H1 (cell line): ENCODE measurements at regions not wholly inside any gene's neighbourhood (a gene's known extent, or its start where the extent isn't known, plus 50 kb on each side); places are given as distances from the start of the nearest gene placed in this dataset.
A peak's percentile ranks its signal among the peaks of the same experiment; 100 is the strongest.

Experiments
- CTCF ChIA-PET: fragments of 300-600 bp; sonication (Branson Sonifier 250); formaldehyde crosslinking; loops from one replicate; lab custom pipeline; 2021; ENCODE audit not compliant: partially characterized antibody; lab: Charles Lee
- POLR2A ChIA-PET: fragments of 300-600 bp; sonication (Branson Sonifier 250); formaldehyde crosslinking; loops from one replicate; lab custom pipeline; 2021; ENCODE audit warnings: inconsistent platforms; ENCODE audit not compliant: partially characterized antibody; lab: Charles Lee
- DNase-seq, 2 experiments: peaks; one replicate each; pipeline versions ENCODE4 v3.0.0 to v3.0.0-alpha.2; 2010 to 2022; ENCODE audit warnings: low spot score in 2 of 2, low read depth in 1 of 2, mixed read lengths in 1 of 2
- FAIRE-seq: peaks from 2 replicates; lab custom pipeline; 2011; peaks lifted over from hg19 to GRCh38; lab: Jason Lieb, UNC
- H2AFZ ChIP-seq: 2 replicates; pipeline ENCODE4 v1.8.1; 2012; ENCODE audit warnings: low read length, inconsistent platforms
- H2AK5ac ChIP-seq: 2 replicates; pipeline ENCODE4 v1.6.1; 2013; ENCODE audit warnings: low read depth, low read length
- H2BK120ac ChIP-seq: replicated peaks from 2 replicates; pipeline ENCODE3; 2013; ENCODE audit warnings: low read depth, low read length, inconsistent platforms
- H2BK12ac ChIP-seq: 2 replicates; pipeline ENCODE4 v1.6.1; 2013; ENCODE audit warnings: low read depth, low read length
- H2BK15ac ChIP-seq: 2 replicates; pipeline ENCODE4 v1.6.1; 2013; ENCODE audit warnings: low read length
- H2BK20ac ChIP-seq: 2 replicates; pipeline ENCODE4 v1.6.1; 2013; ENCODE audit warnings: low read length
- H2BK5ac ChIP-seq: 2 replicates; pipeline ENCODE4 v1.6.1; 2013; ENCODE audit warnings: low read depth, low read length
- H3K14ac ChIP-seq: 2 replicates; pipeline ENCODE4 v1.6.1; 2013; ENCODE audit warnings: inconsistent platforms; ENCODE audit not compliant: insufficient read length
- H3K18ac ChIP-seq: 2 replicates; pipeline ENCODE4 v1.6.1; 2013; ENCODE audit warnings: low read length; ENCODE audit errors: extremely low read depth
- H3K23ac ChIP-seq: 2 replicates; pipeline ENCODE4 v1.6.1; 2013; ENCODE audit warnings: inconsistent platforms; ENCODE audit not compliant: insufficient read length
- H3K23me2 ChIP-seq: 2 replicates; pipeline ENCODE4 v1.6.1; 2013; ENCODE audit warnings: low read depth, low read length
- H3K27ac ChIP-seq: 2 replicates; pipeline ENCODE4 v1.6.1; 2011; ENCODE audit warnings: low read depth, low read length, inconsistent platforms
- H3K27me3 ChIP-seq, 4 experiments: replicated peaks in 1 of 4; 1 replicate in 1 of 4; 2 replicates in 3 of 4; pipeline versions ENCODE4 v1.6.1 to v1.8.1; 2011 to 2013; ENCODE audit warnings: low read length in 3 of 4, mild to moderate bottlenecking in 3 of 4, inconsistent platforms in 2 of 4, mixed read lengths in 2 of 4, moderate library complexity in 1 of 4; ENCODE audit not compliant: control insufficient read depth in 3 of 4, insufficient read depth in 3 of 4; ENCODE audit errors: extremely low read depth in 1 of 4
- H3K36me3 ChIP-seq, 4 experiments: 2 replicates each; pipeline versions ENCODE4 v1.6.1 to v1.8.1; 2011 to 2013; ENCODE audit warnings: mild to moderate bottlenecking in 4 of 4, low read length in 3 of 4, moderate library complexity in 2 of 4, control low read depth in 1 of 4, inconsistent platforms in 1 of 4; ENCODE audit not compliant: insufficient read depth in 4 of 4, control insufficient read depth in 2 of 4
- H3K4ac ChIP-seq: replicated peaks from 2 replicates; pipeline ENCODE3; 2013; ENCODE audit warnings: low read length, low read depth, mixed read lengths, inconsistent platforms; ENCODE audit not compliant: insufficient read length
- H3K4me1 ChIP-seq, 4 experiments: replicated peaks in 1 of 4; 1 replicate in 1 of 4; 2 replicates in 3 of 4; pipeline versions ENCODE4 v1.6.1 to v1.8.1; 2011 to 2013; ENCODE audit warnings: low read length in 3 of 4, inconsistent platforms in 2 of 4, mixed read lengths in 1 of 4; ENCODE audit not compliant: insufficient read depth in 4 of 4, control insufficient read depth in 3 of 4
- H3K4me2 ChIP-seq, 2 experiments: 2 replicates each; pipeline versions ENCODE4 v1.6.1 to v1.8.1; 2011 to 2013; ENCODE audit warnings: low read depth in 2 of 2, low read length in 2 of 2, control low read depth in 1 of 2, inconsistent platforms in 1 of 2, mild to moderate bottlenecking in 1 of 2; ENCODE audit not compliant: insufficient read depth in 1 of 2
- H3K4me3 ChIP-seq, 4 experiments: fragments of 200-600, 300-600 bp in 1 of 4; sonication (generic), shearing (Covaris generic), sonication (Bioruptor Twin) in 1 of 4; 2 replicates each; pipeline versions ENCODE4 v1.5.1 to v1.8.1; 2011 to 2016; ENCODE audit warnings: low read length in 4 of 4, low read depth in 3 of 4, control low read depth in 2 of 4, inconsistent platforms in 2 of 4, mild to moderate bottlenecking in 2 of 4, mixed read lengths in 1 of 4, moderate library complexity in 1 of 4; ENCODE audit not compliant: insufficient read depth in 2 of 4; ENCODE audit errors: extremely low read depth in 1 of 4
- H3K56ac ChIP-seq: replicated peaks from 2 replicates; pipeline ENCODE3; 2013; ENCODE audit warnings: low read depth, mild to moderate bottlenecking, mixed read lengths, low read length, inconsistent platforms; ENCODE audit not compliant: insufficient read length
- H3K79me1 ChIP-seq: 2 replicates; pipeline ENCODE4 v1.6.1; 2013; ENCODE audit warnings: low read depth, low read length, control low read depth
- H3K79me2 ChIP-seq, 2 experiments: 2 replicates each; pipeline versions ENCODE4 v1.6.1 to v1.8.1; 2012 to 2013; ENCODE audit warnings: low read length in 2 of 2, mild to moderate bottlenecking in 2 of 2, inconsistent platforms in 1 of 2; ENCODE audit not compliant: insufficient read depth in 2 of 2, control insufficient read depth in 1 of 2
- H3K9ac ChIP-seq, 4 experiments: replicated peaks in 1 of 4; 1 replicate in 1 of 4; 2 replicates in 3 of 4; pipeline versions ENCODE4 v1.6.1 to v1.8.1; 2011 to 2013; ENCODE audit warnings: low read depth in 3 of 4, low read length in 3 of 4, control low read depth in 2 of 4, mild to moderate bottlenecking in 2 of 4, moderate library complexity in 2 of 4, inconsistent platforms in 1 of 4; ENCODE audit errors: extremely low read depth in 1 of 4
- H3K9me3 ChIP-seq, 2 experiments: 2 replicates each; pipeline versions ENCODE4 v1.6.1 to v1.8.1; 2012 to 2013; ENCODE audit warnings: mild to moderate bottlenecking in 2 of 2, moderate library complexity in 2 of 2, control low read depth in 1 of 2, inconsistent platforms in 1 of 2, low read depth in 1 of 2, low read length in 1 of 2, mixed read lengths in 1 of 2; ENCODE audit not compliant: insufficient read depth in 2 of 2
- H4K20me1 ChIP-seq, 2 experiments: replicated peaks in 1 of 2; 2 replicates each; pipeline versions ENCODE3 to v1.8.1; 2011 to 2013; ENCODE audit warnings: inconsistent platforms in 2 of 2, low read length in 2 of 2, mild to moderate bottlenecking in 1 of 2; ENCODE audit not compliant: insufficient read depth in 2 of 2, control insufficient read depth in 1 of 2
- H4K5ac ChIP-seq: 2 replicates; pipeline ENCODE4 v1.6.1; 2013; ENCODE audit warnings: low read length, low read depth, mixed read lengths, inconsistent platforms; ENCODE audit not compliant: insufficient read length
- H4K8ac ChIP-seq: 2 replicates; pipeline ENCODE4 v1.8.0; 2013; ENCODE audit warnings: mild to moderate bottlenecking, moderate library complexity, low read length, inconsistent platforms; ENCODE audit not compliant: insufficient read depth; ENCODE audit errors: extremely low read depth
- H4K91ac ChIP-seq: replicated peaks from 2 replicates; pipeline ENCODE3; 2013; ENCODE audit warnings: low read length, mixed read lengths, inconsistent platforms; ENCODE audit not compliant: insufficient read length
- NANOG ChIP-seq: IDR thresholded peaks from 2 replicates; pipeline ENCODE4 v1.6.1; 2011; ENCODE audit warnings: low read length, low read depth, mild to moderate bottlenecking, inconsistent platforms; ENCODE audit not compliant: insufficient read depth, poor library complexity, severe bottlenecking
- POLR2AphosphoS5 ChIP-seq: IDR thresholded peaks from 2 replicates; pipeline ENCODE4 v1.6.1; 2011; ENCODE audit warnings: low read depth, low read length
- WGBS, 2 experiments: shearing (Covaris generic) in 1 of 2; methylation state at CpG; one replicate each; pipeline versions ENCODE4 v1.1.6 to v1.1.7; 2013 to 2015; ENCODE audit warnings: low lambda C conversion rate in 2 of 2, mixed read lengths in 2 of 2, inconsistent platforms in 1 of 2, low coverage in 1 of 2, missing lambda C conversion rate in 1 of 2; ENCODE audit not compliant: insufficient replicate concordance in 2 of 2, insufficient coverage in 1 of 2, insufficient read length in 1 of 2; ENCODE audit errors: extremely low coverage in 1 of 2, missing lambda C conversion rate in 1 of 2; 5-methylcytosine and 5-hydroxymethylcytosine counted together

- no peak overlapping the region for H3K23ac ChIP-seq
- H3K18ac ChIP-seq, result no peak overlapping the region
- no peaks in the 10 kb centered on the region for H4K20me1 ChIP-seq
- no peak overlapping the region for H2BK5ac ChIP-seq
- no peak overlapping the region for H2BK15ac ChIP-seq
- no peaks in the 10 kb centered on the region for H3K9me3 ChIP-seq
- no peak overlapping the region for H3K9ac ChIP-seq
- FAIRE-seq (no peak), DNase-seq (no peak)
- 69% methylated on average over 4 of the region's 4 CpGs; no CpG with 5 or more reads in 1 of the 2 experiments for WGBS, 2 experiments
- H4K91ac ChIP-seq, result no peak overlapping the region
- no peak overlapping the region for H4K8ac ChIP-seq
- CTCF ChIA-PET, result interaction anchor here (0.6 to 1.2 kb wide), 7 partner anchors 14 to 145 kb away, joined by 3 to 5 read pairs (median 3); no protein-coding TSS in a partner anchor
- H3K23me2 ChIP-seq, result no peaks in the 10 kb centered on the region; the same call in 1 of the 2 replicates
- no peak overlapping the region for H4K5ac ChIP-seq
- H3K4me1 ChIP-seq, result peaks cover 0 to 9% (median under 1%) of the 10 kb centered on the region in 4 experiments; a peak in 2 of 7 replicates
- H3K4me3 ChIP-seq, result no peak overlapping the region
- H3K4me2 ChIP-seq, result no peak overlapping the region; a peak in 1 of 4 replicates
- H3K79me1 ChIP-seq, result no peaks in the 10 kb centered on the region
- no peak overlapping the region; the same call in 1 of the 2 replicates for H2BK12ac ChIP-seq
- no peak overlapping the region for H3K27ac ChIP-seq
- no peak overlapping the region for H2AFZ ChIP-seq
- no peak overlapping the region; the same call in 1 of the 2 replicates for H2AK5ac ChIP-seq
- no peak overlapping the region for H3K4ac ChIP-seq
- POLR2A ChIA-PET, result no interaction called here
- no peak for TF ChIP-seq POLR2AphosphoS5
- peak; percentile 16 for TF ChIP-seq NANOG
- TF ChIP-seq, all 59 proteins: peak for 1
- no peaks in the 10 kb centered on the region for H3K79me2 ChIP-seq
- H3K27me3 ChIP-seq, result no peaks in the 10 kb centered on the region
- no peaks in the 10 kb centered on the region for H3K36me3 ChIP-seq
- no peak overlapping the region for H3K56ac ChIP-seq
- no peak overlapping the region for H2BK20ac ChIP-seq
- H2BK120ac ChIP-seq, result no peak overlapping the region
- H3K14ac ChIP-seq, result no peak overlapping the region
These were observed 161.6 kb downstream of the GLUL start for GRCh38 chr1:182229921-182230491.
